CD4-positive, alpha-beta T cell (primary cell): ENCODE measurements at regions not wholly inside any gene's neighbourhood (a gene's known extent, or its start where the extent isn't known, plus 50 kb on each side); places are given as distances from the start of the nearest gene placed in this dataset.

ENCODE experiments used
- ATAC-seq: fragments of 200-7000 bp; cut with Tn5 transposase; one replicate; pipeline ENCODE4 v1.10.0; 2022; ENCODE audit warnings: mild to moderate bottlenecking; ENCODE audit not compliant: poor library complexity
- CTCF ChIA-PET: fragments of 350-600 bp; sonication (Branson Sonifier 250); formaldehyde crosslinking; loops from one replicate; lab custom pipeline; 2021; ENCODE audit warnings: antibody characterized with exemption, inconsistent platforms; lab: Charles Lee
- POLR2A ChIA-PET: fragments of 350-600 bp; sonication (Branson Sonifier 250); formaldehyde crosslinking; loops from one replicate; lab custom pipeline; 2021; ENCODE audit warnings: antibody characterized with exemption, inconsistent platforms; lab: Charles Lee
- DNase-seq, 14 experiments: peaks; one replicate each; pipeline ENCODE4 v3.0.0-alpha.2; 2013 to 2020; ENCODE audit warnings: mixed read lengths in 2 of 14
- H3K27ac ChIP-seq, 2 donors: one replicate each; pipeline versions ENCODE4 v1.5.1 to v1.7.0; 2013; ENCODE audit warnings: low read length in 2 of 2, low read depth in 1 of 2, mild to moderate bottlenecking in 1 of 2
- H3K27me3 ChIP-seq, 2 experiments: 1 replicate in 1 of 2; 2 replicates in 1 of 2; pipeline versions ENCODE4 v1.6.1 to v1.7.0; 2013; ENCODE audit warnings: low read length in 2 of 2, control low read depth in 1 of 2, mild to moderate bottlenecking in 1 of 2, moderate library complexity in 1 of 2; ENCODE audit not compliant: insufficient read depth in 2 of 2, control insufficient read depth in 1 of 2
- H3K36me3 ChIP-seq: one replicate; pipeline ENCODE4 v1.6.1; 2013; ENCODE audit warnings: low read length, control low read depth; ENCODE audit not compliant: insufficient read depth
- H3K4me1 ChIP-seq: one replicate; pipeline ENCODE4 v1.6.1; 2013; ENCODE audit warnings: low read length, control low read depth; ENCODE audit not compliant: insufficient read depth
- H3K4me3 ChIP-seq: one replicate; pipeline ENCODE4 v1.5.1; 2013; ENCODE audit warnings: mild to moderate bottlenecking, low read length, moderate library complexity
- H3K9me3 ChIP-seq, 2 experiments: 1 replicate in 1 of 2; 2 replicates in 1 of 2; pipeline versions ENCODE4 v1.6.1 to v1.7.0; 2013; ENCODE audit warnings: low read length in 2 of 2, mild to moderate bottlenecking in 2 of 2, control low read depth in 1 of 2, moderate library complexity in 1 of 2; ENCODE audit not compliant: control insufficient read depth in 1 of 2, insufficient read depth in 1 of 2
- H3K27ac Mint-ChIP-seq: one replicate; pipeline ENCODE4 v1.8.0; 2020; ENCODE audit warnings: mixed read lengths
- H3K27me3 Mint-ChIP-seq: one replicate; pipeline ENCODE4 v1.8.0; 2021; ENCODE audit warnings: mixed read lengths
- H3K36me3 Mint-ChIP-seq: one replicate; pipeline ENCODE4 v1.8.0; 2021; ENCODE audit warnings: low read depth, mixed read lengths
- H3K4me1 Mint-ChIP-seq: one replicate; pipeline ENCODE4 v1.8.0; 2021; ENCODE audit warnings: low read depth, mixed read lengths
- H3K4me3 Mint-ChIP-seq: one replicate; pipeline ENCODE4 v1.8.0; 2020; ENCODE audit warnings: mild to moderate bottlenecking, mixed read lengths
- H3K9me3 Mint-ChIP-seq: one replicate; pipeline ENCODE4 v1.8.0; 2020; ENCODE audit warnings: mixed read lengths
- intact Hi-C, 2 experiments: fragments of 100-400 bp; cut with DNase I in 1 of 2; cut with micrococcal nuclease in 1 of 2; formaldehyde crosslinking; loops; one replicate each; pipeline versions ENCODE4 v1.15.1 to v1.9.0; 2023 to 2025; cut with DNase I, micrococcal nuclease
- TF ChIP-seq, protein P1 (sequence below): fragments of 200-600 bp; IDR thresholded peaks from one replicate; pipeline ENCODE4 v1.8.0; 2022; ENCODE audit warnings: antibody characterized with exemption, mild to moderate bottlenecking

- Histone ChIP-seq H3K4me1 (no peaks in the 10 kb centered on the region), H3K27me3 (peaks cover 4 to 6% of the 10 kb centered on the region in 2 experiments), H3K9me3 (no peaks in the 10 kb centered on the region), H3K4me3 (no peak overlapping the region), H3K36me3 (no peaks in the 10 kb centered on the region), H3K27ac (no peak overlapping the region)
- Mint-ChIP-seq H3K36me3 (no peaks in the 10 kb centered on the region), H3K4me1 (no peaks in the 10 kb centered on the region), H3K27me3 (peaks cover 23% of the 10 kb centered on the region), H3K4me3 (no peak overlapping the region), H3K27ac (no peak overlapping the region), H3K9me3 (no peaks in the 10 kb centered on the region)
- intact Hi-C loops = no loop called here
- POLR2A ChIA-PET = no interaction called here
- ATAC-seq = no peak
- TF ChIP-seq, protein P1, sequence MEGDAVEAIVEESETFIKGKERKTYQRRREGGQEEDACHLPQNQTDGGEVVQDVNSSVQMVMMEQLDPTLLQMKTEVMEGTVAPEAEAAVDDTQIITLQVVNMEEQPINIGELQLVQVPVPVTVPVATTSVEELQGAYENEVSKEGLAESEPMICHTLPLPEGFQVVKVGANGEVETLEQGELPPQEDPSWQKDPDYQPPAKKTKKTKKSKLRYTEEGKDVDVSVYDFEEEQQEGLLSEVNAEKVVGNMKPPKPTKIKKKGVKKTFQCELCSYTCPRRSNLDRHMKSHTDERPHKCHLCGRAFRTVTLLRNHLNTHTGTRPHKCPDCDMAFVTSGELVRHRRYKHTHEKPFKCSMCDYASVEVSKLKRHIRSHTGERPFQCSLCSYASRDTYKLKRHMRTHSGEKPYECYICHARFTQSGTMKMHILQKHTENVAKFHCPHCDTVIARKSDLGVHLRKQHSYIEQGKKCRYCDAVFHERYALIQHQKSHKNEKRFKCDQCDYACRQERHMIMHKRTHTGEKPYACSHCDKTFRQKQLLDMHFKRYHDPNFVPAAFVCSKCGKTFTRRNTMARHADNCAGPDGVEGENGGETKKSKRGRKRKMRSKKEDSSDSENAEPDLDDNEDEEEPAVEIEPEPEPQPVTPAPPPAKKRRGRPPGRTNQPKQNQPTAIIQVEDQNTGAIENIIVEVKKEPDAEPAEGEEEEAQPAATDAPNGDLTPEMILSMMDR = peak; percentile 35
- no peak for DNase-seq
- CTCF ChIA-PET = no interaction called here
These were observed 232.7 kb upstream of the ATP10A start for GRCh38 chr15:26095710-26096330.

GRCh38 chr15:26091184-26091583 is 228.1 kb upstream of the ATP10A start:
- POLR2A ChIA-PET = no interaction called here
- CTCF ChIA-PET = no interaction called here
- no peak overlapping the region for H3K27ac Mint-ChIP-seq
- no peaks in the 10 kb centered on the region for H3K4me1 Mint-ChIP-seq
- no peak overlapping the region for H3K4me3 Mint-ChIP-seq
- no peaks in the 10 kb centered on the region for H3K36me3 ChIP-seq
- H3K4me3 ChIP-seq = no peak overlapping the region
- H3K9me3 ChIP-seq = no peaks in the 10 kb centered on the region
- intact Hi-C loops = no loop called here
- peaks cover 0 to 6% of the 10 kb centered on the region in 2 experiments for H3K27me3 ChIP-seq
- no peaks in the 10 kb centered on the region for H3K4me1 ChIP-seq
- ATAC-seq (no peak), DNase-seq (no peak)
- H3K27me3 Mint-ChIP-seq = peaks cover 20% of the 10 kb centered on the region
- no peaks in the 10 kb centered on the region for H3K9me3 Mint-ChIP-seq
- TF ChIP-seq, protein P1 = no peak
- H3K27ac ChIP-seq = no peak overlapping the region
- no peaks in the 10 kb centered on the region for H3K36me3 Mint-ChIP-seq

DNA sequence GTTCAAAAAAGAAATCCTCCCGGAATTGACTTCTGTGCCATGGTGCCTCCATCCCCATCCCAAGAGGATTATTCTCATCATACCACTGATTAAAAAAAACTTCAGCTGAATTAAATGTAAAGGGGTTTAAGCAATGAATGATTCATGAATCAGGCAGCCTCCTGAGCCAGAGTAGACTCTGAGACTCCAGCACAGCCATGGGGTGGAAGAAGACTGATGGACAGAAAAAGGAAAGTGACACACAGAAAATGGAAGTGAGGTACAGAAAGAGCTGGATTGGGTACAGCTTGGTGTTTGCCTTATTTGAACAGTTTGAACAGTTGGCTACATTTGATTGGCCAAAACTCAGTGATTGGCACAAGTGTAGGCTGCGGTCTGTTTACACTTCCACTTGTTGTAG is 224.8 kb upstream of the ATP10A start:
- ChIA-PET CTCF (no interaction called here), POLR2A (no interaction called here)
- H3K27me3 Mint-ChIP-seq = peaks cover 1% of the 10 kb centered on the region
- H3K9me3 Mint-ChIP-seq = no peaks in the 10 kb centered on the region
- Histone ChIP-seq H3K4me1 (peaks cover 2% of the 10 kb centered on the region), H3K36me3 (no peaks in the 10 kb centered on the region), H3K27ac (no peak overlapping the region), H3K4me3 (no peak overlapping the region), H3K9me3 (no peaks in the 10 kb centered on the region), H3K27me3 (no peaks in the 10 kb centered on the region)
- no peak overlapping the region for H3K27ac Mint-ChIP-seq
- H3K4me3 Mint-ChIP-seq = no peak overlapping the region
- H3K36me3 Mint-ChIP-seq = peaks cover 1% of the 10 kb centered on the region
- TF ChIP-seq, protein P1 = no peak
- ATAC-seq (no peak), DNase-seq (no peak)
- peaks cover 6% of the 10 kb centered on the region for H3K4me1 Mint-ChIP-seq
- intact Hi-C loops = loop anchor here in 1 of 2 experiments (2.0 kb wide), 1 partner anchor 15 kb away; no protein-coding TSS in a partner anchor
